GM21825 (cell line): ENCODE measurements at regions not wholly inside any gene's neighbourhood (a gene's known extent, or its start where the extent isn't known, plus 50 kb on each side); places are given as distances from the start of the nearest gene placed in this dataset.
A peak's percentile ranks its signal among the peaks of the same experiment; 100 is the strongest.

Experiments used
- ATAC-seq: cut with Tn5 transposase; IDR thresholded peaks from one replicate; pipeline ENCODE4 v1.9.1; 2021; ENCODE audit warnings: mild to moderate bottlenecking, moderate library complexity; ENCODE audit not compliant: unreplicated experiment

GRCh38 chr11:95495706-95496105 lies 264.7 kb upstream of the SESN3 start:
- ATAC-seq, result no peak

- no peak for ATAC-seq
Measured at GRCh38 chr11:95494856-95495255, 263.9 kb upstream of the SESN3 start.

- ATAC-seq, result no peak
Measured at GRCh38 chr11:95494167-95494566, 263.2 kb upstream of the SESN3 start.

- ATAC-seq, result no peak
Measured at GRCh38 chr11:95490625-95491024, 259.6 kb upstream of the SESN3 start.

GRCh38 chr11:95487938-95488337 lies 256.9 kb upstream of the SESN3 start:
- no peak for ATAC-seq

- ATAC-seq, result peak; percentile 100
Measured at GRCh38 chr11:95487391-95487790, 256.4 kb upstream of the SESN3 start.

- ATAC-seq, result no peak
Measured at GRCh38 chr11:95486979-95487378, 256.0 kb upstream of the SESN3 start.

GRCh38 chr11:95486466-95486865 lies 255.5 kb upstream of the SESN3 start:
- ATAC-seq, result no peak

GRCh38 chr11:95485115-95485900 lies 254.3 kb upstream of the SESN3 start:
- no peak for ATAC-seq

GRCh38 chr11:95483339-95483738 lies 252.3 kb upstream of the SESN3 start:
- ATAC-seq, result no peak

- ATAC-seq, result no peak
Measured at GRCh38 chr11:95478003-95478402, 247.0 kb upstream of the SESN3 start.

GRCh38 chr11:95469258-95469657 lies 238.3 kb upstream of the SESN3 start:
- no peak for ATAC-seq

GRCh38 chr11:95466416-95466815 lies 235.4 kb upstream of the SESN3 start:
- no peak for ATAC-seq

- no peak for ATAC-seq
Measured at GRCh38 chr11:95465887-95466286, 234.9 kb upstream of the SESN3 start.

GRCh38 chr11:95461858-95462257 lies 230.9 kb upstream of the SESN3 start:
- no peak for ATAC-seq

GRCh38 chr11:95461348-95461747 lies 230.3 kb upstream of the SESN3 start:
- no peak for ATAC-seq

- ATAC-seq, result no peak
Measured at GRCh38 chr11:95459291-95460042, 228.5 kb upstream of the SESN3 start.

GRCh38 chr11:95456714-95457491 lies 225.9 kb upstream of the SESN3 start:
- no peak for ATAC-seq

GRCh38 chr11:95455228-95455970 lies 224.4 kb upstream of the SESN3 start:
- no peak for ATAC-seq

- ATAC-seq, result no peak
Measured at GRCh38 chr11:95453616-95454171, 222.7 kb upstream of the SESN3 start.

GRCh38 chr11:95451682-95452081 lies 220.7 kb upstream of the SESN3 start:
- no peak for ATAC-seq
